ENCODE measurements at regions not wholly inside any gene's neighbourhood (a gene's known extent, or its start where the extent isn't known, plus 50 kb on each side); places are given as distances from the start of the nearest gene placed in this dataset.

GRCh38 chrX:44415639-44416386 is 72.3 kb upstream of the EFHC2 start:
- Histone ChIP-seq H3K4me3 (ENCODE audit: insufficient read length, low read depth) (no peak overlapping the region), H3K27me3 (ENCODE audit: insufficient read depth, insufficient read length) (no peaks in the 10 kb centered on the region), H3K9ac (ENCODE audit: insufficient read length, low read depth) (no peak overlapping the region), H3K9me3 (ENCODE audit: insufficient read depth, low read length) (no peaks in the 10 kb centered on the region), H3K4me1 (ENCODE audit: insufficient read depth, insufficient read length) (peaks cover 2% of the 10 kb centered on the region), H3K36me3 (ENCODE audit: insufficient read depth, insufficient read length, low read length) (no peaks in the 10 kb centered on the region)
- DNase-seq (ENCODE audit: low read depth, low spot score): no peak
- TF ChIP-seq YY1 (IDR thresholded peaks at IDR 0.05; ENCODE audit: insufficient read depth, insufficient read length): no peak
- no peak for TF ChIP-seq SUZ12 (IDR thresholded peaks at IDR 0.05; ENCODE audit: extremely low read depth, insufficient read depth, insufficient read length)
- TF ChIP-seq ZNF274 (IDR thresholded peaks at IDR 0.05; ENCODE audit: low read depth, low read length): no peak

- DNase-seq (ENCODE audit: low read depth, low spot score): no peak
- no peaks in the 10 kb centered on the region for H3K27me3 ChIP-seq (ENCODE audit: insufficient read depth, insufficient read length)
- no peaks in the 10 kb centered on the region for H3K4me1 ChIP-seq (ENCODE audit: insufficient read depth, insufficient read length)
- TF ChIP-seq YY1 (IDR thresholded peaks at IDR 0.05; ENCODE audit: insufficient read depth, insufficient read length) (no peak), ZNF274 (IDR thresholded peaks at IDR 0.05; ENCODE audit: low read depth, low read length) (no peak), SUZ12 (IDR thresholded peaks at IDR 0.05; ENCODE audit: extremely low read depth, insufficient read depth, insufficient read length) (no peak)
- H3K36me3 ChIP-seq (ENCODE audit: insufficient read depth, insufficient read length, low read length): no peaks in the 10 kb centered on the region
- no peak overlapping the region for H3K4me3 ChIP-seq (ENCODE audit: insufficient read length, low read depth)
- H3K9me3 ChIP-seq (ENCODE audit: insufficient read depth, low read length): no peaks in the 10 kb centered on the region
- H3K9ac ChIP-seq (ENCODE audit: insufficient read length, low read depth): no peak overlapping the region
These were observed 57.7 kb upstream of the EFHC2 start for GRCh38 chrX:44401151-44401550.

GRCh38 chrX:44400588-44400987 is 57.1 kb upstream of the EFHC2 start:
- DNase-seq (ENCODE audit: low read depth, low spot score): no peak
- no peaks in the 10 kb centered on the region for H3K4me1 ChIP-seq (ENCODE audit: insufficient read depth, insufficient read length)
- H3K9ac ChIP-seq (ENCODE audit: insufficient read length, low read depth): no peak overlapping the region
- no peak for TF ChIP-seq YY1 (IDR thresholded peaks at IDR 0.05; ENCODE audit: insufficient read depth, insufficient read length)
- no peak for TF ChIP-seq SUZ12 (IDR thresholded peaks at IDR 0.05; ENCODE audit: extremely low read depth, insufficient read depth, insufficient read length)
- no peaks in the 10 kb centered on the region for H3K9me3 ChIP-seq (ENCODE audit: insufficient read depth, low read length)
- no peak overlapping the region for H3K4me3 ChIP-seq (ENCODE audit: insufficient read length, low read depth)
- H3K36me3 ChIP-seq (ENCODE audit: insufficient read depth, insufficient read length, low read length): no peaks in the 10 kb centered on the region
- no peaks in the 10 kb centered on the region for H3K27me3 ChIP-seq (ENCODE audit: insufficient read depth, insufficient read length)

GRCh38 chrX:44400161-44400560 is 56.7 kb upstream of the EFHC2 start:
- H3K9ac ChIP-seq (ENCODE audit: insufficient read length, low read depth): no peak overlapping the region
- TF ChIP-seq ZNF274 (IDR thresholded peaks at IDR 0.05; ENCODE audit: low read depth, low read length) (no peak), YY1 (IDR thresholded peaks at IDR 0.05; ENCODE audit: insufficient read depth, insufficient read length) (no peak), SUZ12 (IDR thresholded peaks at IDR 0.05; ENCODE audit: extremely low read depth, insufficient read depth, insufficient read length) (no peak)
- H3K36me3 ChIP-seq (ENCODE audit: insufficient read depth, insufficient read length, low read length): no peaks in the 10 kb centered on the region
- no peak overlapping the region for H3K4me3 ChIP-seq (ENCODE audit: insufficient read length, low read depth)
- H3K4me1 ChIP-seq (ENCODE audit: insufficient read depth, insufficient read length): no peaks in the 10 kb centered on the region
- no peaks in the 10 kb centered on the region for H3K27me3 ChIP-seq (ENCODE audit: insufficient read depth, insufficient read length)
- H3K9me3 ChIP-seq (ENCODE audit: insufficient read depth, low read length): no peaks in the 10 kb centered on the region
- no peak for DNase-seq (ENCODE audit: low read depth, low spot score)
